HG02870 (cell line): ENCODE measurements at regions not wholly inside any gene's neighbourhood (a gene's known extent, or its start where the extent isn't known, plus 50 kb on each side); places are given as distances from the start of the nearest gene placed in this dataset.
"Not testable (repeated sequence)": the region's sequence is repeated elsewhere in the genome, so short reads cannot be mapped to it uniquely, and the experiment has no call there.

Experiments used
- ATAC-seq: cut with Tn5 transposase; IDR thresholded peaks from one replicate; pipeline ENCODE4 v1.9.1; 2021; ENCODE audit warnings: mild to moderate bottlenecking, moderate library complexity; ENCODE audit not compliant: unreplicated experiment

- ATAC-seq, result no peak
Measured at GRCh38 chr13:44887515-44887914, 101.8 kb downstream of the NUFIP1 start.

DNA sequence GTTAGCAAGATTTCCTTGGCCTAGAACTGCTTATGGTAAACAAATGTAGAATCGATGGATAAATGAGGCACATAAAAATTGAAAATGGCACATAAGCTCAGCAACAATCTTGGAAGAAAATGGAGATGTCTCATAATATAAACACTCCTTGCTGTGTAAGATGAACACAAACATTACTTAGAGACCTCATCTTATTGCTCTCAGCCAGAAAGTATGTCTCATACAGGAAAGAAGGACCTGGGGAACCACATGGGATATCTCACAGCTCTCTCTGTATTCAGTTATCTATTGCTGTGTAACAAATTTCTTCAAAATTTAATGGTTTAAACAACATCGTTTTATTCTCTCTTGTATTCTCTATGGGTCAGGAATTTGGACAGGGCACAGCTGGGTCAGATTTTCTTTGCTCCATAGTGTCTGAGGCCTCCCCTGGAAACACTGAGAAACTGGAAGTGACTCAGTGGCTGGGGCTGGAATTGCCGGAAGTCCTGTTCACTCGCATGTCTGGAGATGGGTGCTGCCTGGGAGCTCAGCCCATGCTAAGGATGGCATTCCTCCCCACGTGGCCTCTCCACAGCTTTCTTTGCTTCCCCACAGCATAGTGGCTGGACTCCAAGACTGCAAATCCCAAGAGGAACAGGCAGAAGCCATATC, 105.1 kb downstream of the NUFIP1 start:
- ATAC-seq, result no peak

DNA sequence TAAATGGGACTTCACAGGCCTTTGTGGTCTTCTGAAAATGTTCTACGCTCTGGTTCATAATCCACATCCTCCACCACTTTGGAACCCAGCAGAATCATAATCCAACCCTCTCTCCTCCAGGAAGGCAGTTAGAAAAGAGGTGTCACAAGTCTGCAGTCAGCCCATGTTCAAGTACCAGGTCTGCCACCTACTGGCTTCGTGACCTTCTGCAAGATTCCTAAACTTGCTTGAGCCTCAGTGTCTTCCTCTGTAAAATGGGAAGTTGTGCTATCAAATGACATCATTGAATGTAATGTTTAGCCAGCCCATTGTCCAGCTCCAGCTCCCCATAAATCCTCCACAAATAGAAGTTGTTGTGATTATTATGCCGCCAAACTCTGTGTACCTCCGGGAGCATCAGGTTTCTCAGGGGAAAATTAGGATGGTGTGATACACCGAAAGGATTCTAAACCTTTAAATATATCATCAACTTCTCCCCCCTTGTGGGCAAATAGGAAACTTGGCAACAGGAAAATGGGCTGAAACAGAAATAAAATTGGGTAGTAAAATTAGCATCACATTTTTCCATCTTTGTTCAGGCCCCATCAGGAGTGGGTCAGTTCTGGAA, 109.7 kb downstream of the NUFIP1 start:
- no peak for ATAC-seq

DNA sequence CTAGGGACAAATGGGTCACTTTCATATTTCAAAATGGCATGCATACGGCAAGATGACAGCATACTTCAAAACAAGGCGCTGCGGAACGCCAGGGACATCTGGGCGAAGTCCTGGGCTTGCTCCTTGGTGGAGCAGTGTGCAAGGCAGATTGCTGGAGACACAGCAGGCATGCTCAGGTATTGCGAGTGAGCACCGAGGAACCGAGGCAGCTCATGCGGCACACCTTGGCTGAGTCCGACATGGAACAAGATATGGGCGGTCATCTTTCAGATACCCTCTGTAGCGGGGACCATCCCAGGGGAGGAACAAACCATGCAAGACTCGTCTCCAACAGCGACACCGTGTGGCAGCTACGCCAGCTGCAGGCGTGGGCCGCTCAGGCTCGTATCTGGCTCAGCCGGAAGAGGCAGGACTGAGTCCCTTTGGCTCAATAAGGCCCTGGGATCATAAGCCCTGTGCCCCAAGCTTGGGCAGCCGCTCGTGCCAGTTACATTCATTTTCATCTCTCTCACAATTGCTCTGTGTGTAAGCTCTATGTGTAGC, 112.4 kb downstream of the NUFIP1 start:
- no peak for ATAC-seq

- ATAC-seq, result no peak
Measured at GRCh38 chr13:44874886-44875630, 114.2 kb downstream of the NUFIP1 start.

GRCh38 chr13:44874176-44874575, 115.1 kb downstream of the NUFIP1 start:
- ATAC-seq, result no peak

- ATAC-seq, result no peak
Measured at GRCh38 chr13:44873461-44873860, 115.8 kb downstream of the NUFIP1 start.

- no peak for ATAC-seq
Measured at GRCh38 chr13:44872751-44873150, 116.5 kb downstream of the NUFIP1 start.

DNA sequence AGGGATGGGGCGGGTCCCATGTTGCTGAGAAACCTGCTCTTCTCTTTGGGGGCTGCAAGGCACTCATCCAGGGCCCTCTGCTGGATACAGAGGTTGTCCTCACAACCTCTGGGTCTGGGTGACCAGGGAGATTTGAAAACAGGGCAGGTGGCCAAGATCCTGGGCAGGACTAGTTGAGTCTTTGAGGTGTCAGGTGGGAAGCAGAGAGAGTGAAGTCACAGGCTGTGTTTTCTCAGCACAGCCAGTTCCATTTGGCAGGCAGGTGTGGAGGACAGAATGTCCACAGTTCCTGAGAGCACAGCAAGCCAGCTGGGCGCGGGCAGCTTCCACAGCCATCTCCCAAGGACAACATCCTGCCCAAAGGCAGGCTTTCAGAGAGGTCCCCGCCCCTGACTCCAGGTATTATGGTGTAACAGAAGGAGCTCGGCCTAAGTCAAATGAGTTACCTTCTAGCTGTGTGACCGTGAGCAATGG, 118.8 kb downstream of the NUFIP1 start:
- ATAC-seq, result no peak

GRCh38 chr13:44869167-44869566, 120.1 kb downstream of the NUFIP1 start:
- ATAC-seq, result no peak

GRCh38 chr13:44868397-44868796, 120.9 kb downstream of the NUFIP1 start:
- ATAC-seq, result peak; percentile 99

DNA sequence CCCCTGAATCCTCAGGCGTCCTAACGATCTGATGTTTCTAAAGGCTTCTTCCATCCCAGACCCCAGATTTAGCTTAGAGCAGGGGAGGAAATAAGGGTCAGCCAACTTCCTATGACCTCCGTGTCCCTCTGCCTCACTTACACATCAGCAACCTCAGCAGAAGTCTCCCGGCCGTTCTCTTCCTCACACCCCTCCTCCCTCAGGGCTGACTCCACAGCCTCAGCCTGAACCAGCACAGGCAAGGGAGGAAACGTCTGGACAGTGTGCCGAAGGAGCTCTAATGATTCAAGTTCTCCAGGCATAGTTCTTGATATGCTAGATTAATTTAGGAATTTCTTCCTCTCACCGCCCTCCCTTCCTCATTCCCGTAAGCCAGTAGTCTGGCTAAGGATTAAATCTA, 121.4 kb downstream of the NUFIP1 start:
- ATAC-seq, result no peak

- no peak for ATAC-seq
Measured at GRCh38 chr13:44866411-44866911, 122.8 kb downstream of the NUFIP1 start.

- no peak for ATAC-seq
Measured at GRCh38 chr13:44865722-44866410, 123.4 kb downstream of the NUFIP1 start.

DNA sequence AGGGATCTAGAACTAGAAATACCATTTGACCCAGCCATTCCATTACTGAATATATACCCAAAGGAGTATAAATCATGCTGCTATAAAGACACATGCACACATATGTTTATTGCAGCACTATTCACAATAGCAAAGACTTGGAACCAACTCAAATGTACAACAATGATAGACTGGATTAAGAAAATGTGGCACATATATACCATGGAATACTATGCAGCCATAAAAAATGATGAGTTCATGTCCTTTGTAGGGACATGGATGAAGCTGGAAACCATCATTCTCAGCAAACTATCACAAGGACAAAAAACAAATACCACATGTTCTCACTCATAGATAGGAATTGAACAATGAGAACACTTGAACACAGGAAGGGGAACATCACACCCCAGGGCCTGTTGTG, 125.6 kb downstream of the NUFIP1 start:
- not testable (repeated sequence) for ATAC-seq

DNA sequence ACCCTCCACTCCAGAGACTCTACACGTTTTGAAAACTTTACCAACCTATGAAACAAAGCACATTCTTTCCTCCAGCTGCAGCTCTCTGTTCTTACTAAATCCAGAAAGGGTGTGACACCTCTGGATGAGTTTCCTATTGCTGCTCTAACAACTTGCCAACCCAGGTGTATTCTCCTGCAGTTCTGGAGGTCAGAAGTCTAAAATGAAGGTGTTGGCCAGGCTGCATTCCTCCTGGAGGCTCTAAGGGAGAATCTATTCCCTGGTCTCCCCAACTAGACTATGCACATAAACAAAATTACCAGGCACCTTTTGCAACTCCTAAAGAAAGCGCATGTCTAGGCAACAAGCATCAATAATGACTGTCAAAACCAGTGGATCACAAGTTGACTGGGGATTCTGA, 128.8 kb downstream of the NUFIP1 start:
- no peak for ATAC-seq

DNA sequence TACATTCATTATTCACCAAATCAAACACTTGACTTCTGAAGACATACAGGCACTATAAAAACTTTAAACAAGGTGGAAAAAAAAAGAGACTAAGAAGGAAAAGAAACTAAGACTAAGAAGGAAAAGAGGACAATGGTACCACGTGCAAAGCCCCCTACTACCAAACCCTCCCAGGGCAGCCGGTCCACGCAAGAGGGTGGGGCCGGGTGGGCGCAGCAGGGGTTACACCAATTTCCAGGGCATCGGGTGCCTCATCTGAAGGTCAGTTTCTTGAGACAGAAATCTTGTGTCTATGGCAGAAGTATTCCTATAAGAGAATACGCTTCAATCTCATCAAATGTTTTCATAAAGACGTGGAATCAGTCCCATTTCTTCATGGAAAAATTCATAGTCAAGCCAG, 131.5 kb downstream of the NUFIP1 start:
- no peak for ATAC-seq

GRCh38 chr13:44857061-44857460, 132.2 kb downstream of the NUFIP1 start:
- no peak for ATAC-seq

DNA sequence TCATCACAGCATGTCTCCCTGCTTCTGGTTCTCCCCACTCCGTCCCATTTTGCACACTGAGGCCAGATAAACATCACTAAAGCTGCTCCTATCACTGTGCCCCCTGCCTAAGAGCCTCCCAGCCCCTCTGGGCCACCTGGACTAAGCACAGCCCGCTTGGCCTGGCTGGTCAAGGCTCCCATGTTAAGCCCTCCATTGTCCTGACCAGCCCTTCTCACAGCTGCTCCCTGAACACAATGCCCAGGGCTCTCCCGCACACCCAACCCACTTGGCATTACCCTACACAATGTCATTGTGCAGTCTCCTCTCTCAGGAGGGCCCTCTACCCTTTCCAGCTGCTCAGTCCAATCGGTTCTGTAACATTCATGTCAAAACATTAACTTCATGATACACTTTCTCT, 133.4 kb downstream of the NUFIP1 start:
- ATAC-seq, result no peak

DNA sequence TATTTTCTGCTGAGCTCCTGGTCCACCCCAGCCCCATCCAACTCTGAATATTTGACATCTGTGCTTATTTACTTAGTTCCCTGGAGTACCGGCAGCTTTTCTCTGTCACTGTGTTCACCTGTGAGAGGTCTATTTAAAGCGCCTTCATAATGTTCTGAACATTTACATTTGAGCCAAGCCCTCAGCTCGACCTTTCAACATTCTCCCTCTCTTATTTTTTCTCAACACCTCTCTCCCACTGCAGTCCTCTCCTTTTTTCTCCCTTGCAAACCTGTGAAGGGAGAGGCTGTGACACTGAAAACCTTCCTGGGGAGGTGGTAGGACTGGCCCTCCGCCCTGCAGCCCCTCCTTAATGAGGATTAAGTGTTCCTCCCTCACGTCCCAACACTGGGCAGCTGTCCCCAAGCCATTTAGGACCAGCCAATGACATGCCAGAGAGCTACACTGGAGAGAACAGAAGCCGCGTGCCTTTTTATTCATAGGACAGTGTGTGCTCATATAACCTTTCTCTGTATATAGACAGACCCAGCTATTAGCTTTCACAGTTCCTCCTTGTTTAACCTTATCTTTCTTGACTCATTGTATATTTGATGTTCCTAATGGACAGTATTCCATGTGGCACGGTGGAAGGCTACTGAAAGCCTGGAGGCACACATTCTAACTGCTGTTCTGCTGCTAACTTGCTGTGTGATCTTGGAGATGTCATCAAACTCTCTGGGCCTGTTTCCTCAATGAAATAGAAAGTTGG, 134.8 kb downstream of the NUFIP1 start:
- no peak for ATAC-seq
